Heart right ventricle (tissue), 16 donors: ENCODE measurements at regions not wholly inside any gene's neighbourhood (a gene's known extent, or its start where the extent isn't known, plus 50 kb on each side); places are given as distances from the start of the nearest gene placed in this dataset.

Experiments
- ATAC-seq, 8 donors: fragments of 200-7000 bp; cut with Tn5 transposase; one replicate each; pipeline ENCODE4 v1.9.1; 2020; ENCODE audit warnings: mild to moderate bottlenecking in 8 of 8, moderate library complexity in 8 of 8, moderate number of reproducible peaks in 1 of 8
- DNase-seq, 2 donors: peaks; one replicate each; pipeline ENCODE4 v3.0.0-alpha.2; 2020
- H3K27ac ChIP-seq, 10 donors: fragments of 200-600 bp; sonication (generic) in 2 of 10; one replicate each; pipeline versions ENCODE4 v1.5.0 to v1.8.0; 2020 to 2022; ENCODE audit warnings: mild to moderate bottlenecking in 3 of 10
- H3K27me3 ChIP-seq, 7 donors: fragments of 200-600 bp; one replicate each; pipeline ENCODE4 v1.8.0; 2021 to 2022; ENCODE audit warnings: mild to moderate bottlenecking in 2 of 7
- H3K36me3 ChIP-seq, 9 donors: fragments of 200-600 bp; sonication (generic) in 1 of 9; one replicate each; pipeline versions ENCODE4 v1.5.0 to v1.8.0; 2020 to 2022; ENCODE audit warnings: mild to moderate bottlenecking in 2 of 9
- H3K4me1 ChIP-seq, 9 donors: fragments of 200-600 bp; sonication (generic) in 1 of 9; one replicate each; pipeline versions ENCODE4 v1.5.0 to v1.8.0; 2020 to 2022; ENCODE audit warnings: mild to moderate bottlenecking in 4 of 9
- H3K4me3 ChIP-seq, 10 donors: fragments of 200-600 bp; sonication (generic) in 2 of 10; one replicate each; pipeline versions ENCODE4 v1.5.0 to v1.8.0; 2020 to 2022; ENCODE audit warnings: mild to moderate bottlenecking in 7 of 10, moderate library complexity in 2 of 10
- H3K9me3 ChIP-seq, 11 donors: fragments of 200-600 bp in 10 of 11; sonication (generic) in 2 of 11; one replicate each; pipeline versions ENCODE4 v1.5.0 to v1.8.0; 2013 to 2022; ENCODE audit warnings: mild to moderate bottlenecking in 2 of 11, control low read depth in 1 of 11, moderate library complexity in 1 of 11
- CTCF ChIP-seq, 9 donors: fragments of 200-600 bp; sonication (generic) in 2 of 9; IDR thresholded peaks; one replicate each; pipeline versions ENCODE4 v1.5.0 to v1.8.0; 2021 to 2022; ENCODE audit warnings: antibody characterized with exemption in 9 of 9, mild to moderate bottlenecking in 5 of 9, moderate library complexity in 1 of 9
- WGBS, 2 donors: extraction: QIAGEN DNeasy Blood & Tissue Kit; methylation state at CpG; one replicate each; pipeline ENCODE4 v1.1.7; 2013; ENCODE audit warnings: inconsistent platforms in 1 of 2; 5-methylcytosine and 5-hydroxymethylcytosine counted together
- intact Hi-C, 10 donors: fragments of 100-400 bp; cut with DNase I; formaldehyde crosslinking; loops; one replicate each; pipeline versions ENCODE4 v1.11.1 to v1.14.2; 2022
- donor health status: Arrhythmogenic right ventricular cardiomyopathy.
- donor health status: ischemic (EF 13 %, LVEDD 7.1; RV severe dilation, severe dysfunction).
- donor health status: healthy with polysubstance abuse.
- donor health status: DM: no; HTN: yes; CAD: no.
- donor health status: DM: no; HTN: no; CAD: no.
- donor health status: ischemic (EF 25% LVEDD 6.9; RV normal size, moderate dysfunction).
- donor health status: ischemic (EF 25% LVEDD 5.7; RV mildly dilated, moderate dysfunction).
- donor health status: healthy.
- donor health status: DM: yes; HTN: yes; CAD: no.
- donor health status: Ischemic cardiomyopathy.
- donor health status: ischemic (EF 35%, LVEDD 5.7; RV mildly dilated, moderate dysfunction).
- donor health status: nonischemic (EF 11% LVEDD 7.7; RV severe dilation, severe dysfunction).
- donor health status: DM: yes; HTN: yes; CAD: no.
- donor health status: PGD.
- donor health status: ischemic (EF 29% LVEDD 5.4; RV normal size, mild dysfunction).
- donor health status: nonischemic (EF 23%, LVEDD 6.1; RV moderate dilation, normal function).

- intact Hi-C loops: no loop called here
- Histone ChIP-seq H3K27ac (no peak overlapping the region), H3K4me3 (no peak overlapping the region), H3K27me3 (no peaks in the 10 kb centered on the region), H3K36me3 (no peaks in the 10 kb centered on the region), H3K4me1 (no peaks in the 10 kb centered on the region), H3K9me3 (peaks cover 0 to 8% (median 0%) of the 10 kb centered on the region in 11 donors)
- DNase-seq (no peak), ATAC-seq (no peak)
- WGBS, 2 donors: 63 to 64% methylated on average over 7 of the region's 7 CpGs
- no peak for TF ChIP-seq CTCF (IDR thresholded peaks at IDR 0.05)
These were observed 112.0 kb upstream of the CTNND2 start for GRCh38 chr5:12016159-12016746.

GRCh38 chr5:12013351-12013750 is 109.1 kb upstream of the CTNND2 start:
- Histone ChIP-seq H3K27me3 (no peaks in the 10 kb centered on the region), H3K4me3 (no peak overlapping the region), H3K9me3 (peaks cover 0 to 12% (median 0%) of the 10 kb centered on the region in 11 donors), H3K4me1 (no peaks in the 10 kb centered on the region), H3K36me3 (no peaks in the 10 kb centered on the region), H3K27ac (no peak overlapping the region)
- 36 to 71% methylated on average over 1 of the region's 1 CpG for WGBS, 2 donors
- intact Hi-C loops: no loop called here
- DNase-seq (no peak), ATAC-seq (no peak)
- no peak for TF ChIP-seq CTCF (IDR thresholded peaks at IDR 0.05)

- intact Hi-C loops: no loop called here
- Histone ChIP-seq H3K27ac (no peak overlapping the region), H3K4me3 (no peak overlapping the region), H3K27me3 (no peaks in the 10 kb centered on the region), H3K9me3 (peaks cover 0 to 10% (median 0%) of the 10 kb centered on the region in 11 donors), H3K36me3 (no peaks in the 10 kb centered on the region), H3K4me1 (no peaks in the 10 kb centered on the region)
- 54 to 56% methylated on average over 2 of the region's 2 CpGs for WGBS, 2 donors
- no peak for TF ChIP-seq CTCF (IDR thresholded peaks at IDR 0.05)
- ATAC-seq (no peak), DNase-seq (no peak)
These were observed 99.4 kb upstream of the CTNND2 start for GRCh38 chr5:12003680-12004079.

- intact Hi-C loops: no loop called here
- DNase-seq: no peak
- Histone ChIP-seq H3K27me3 (no peaks in the 10 kb centered on the region), H3K4me3 (no peak overlapping the region), H3K36me3 (no peaks in the 10 kb centered on the region), H3K9me3 (peaks cover 0 to 26% (median 0%) of the 10 kb centered on the region in 11 donors), H3K4me1 (no peaks in the 10 kb centered on the region), H3K27ac (no peak overlapping the region)
- no peak for TF ChIP-seq CTCF (IDR thresholded peaks at IDR 0.05)
- no peak for ATAC-seq
These were observed 94.2 kb upstream of the CTNND2 start for GRCh38 chr5:11998397-11998796.
